Epithelial cell of esophagus (primary cell): ENCODE measurements at regions not wholly inside any gene's neighbourhood (a gene's known extent, or its start where the extent isn't known, plus 50 kb on each side); places are given as distances from the start of the nearest gene placed in this dataset.
"Not testable (repeated sequence)": the region's sequence is repeated elsewhere in the genome, so short reads cannot be mapped to it uniquely, and the experiment has no call there.

ENCODE experiments used
- DNase-seq: peaks from one replicate; pipeline ENCODE4 v3.0.0; 2010; ENCODE audit warnings: low read depth
- H3K4me3 ChIP-seq: 2 replicates; pipeline ENCODE4 v1.5.1; 2011; ENCODE audit warnings: mild to moderate bottlenecking, low read length, control low read depth
- CTCF ChIP-seq: IDR thresholded peaks from 2 replicates; pipeline ENCODE4 v1.5.1; 2011; ENCODE audit warnings: low read depth, mild to moderate bottlenecking, low read length, control low read depth, inconsistent platforms; ENCODE audit not compliant: insufficient read depth; ENCODE audit errors: missing control alignments

GRCh38 chr5:57382655-57383054 is 100.0 kb downstream of the ACTBL2 start:
- H3K4me3 ChIP-seq = no peak overlapping the region
- TF ChIP-seq CTCF = no peak
- no peak for DNase-seq

GRCh38 chr5:57370376-57370775 is 112.2 kb downstream of the ACTBL2 start:
- no peak for TF ChIP-seq CTCF
- DNase-seq = peak; percentile 57
- no peak overlapping the region for H3K4me3 ChIP-seq

GRCh38 chr5:57368010-57368409 is 114.6 kb downstream of the ACTBL2 start:
- TF ChIP-seq CTCF = no peak
- no peak overlapping the region for H3K4me3 ChIP-seq
- DNase-seq = peak; percentile 54

GRCh38 chr5:57366744-57367143 is 115.9 kb downstream of the ACTBL2 start:
- peak; percentile 87 for DNase-seq
- TF ChIP-seq CTCF = no peak
- H3K4me3 ChIP-seq = no peak overlapping the region

- H3K4me3 ChIP-seq = no peak overlapping the region
- no peak for DNase-seq
- no peak for TF ChIP-seq CTCF
Measured at GRCh38 chr5:57362951-57363350, 119.7 kb downstream of the ACTBL2 start.

- no peak overlapping the region for H3K4me3 ChIP-seq
- no peak for DNase-seq
- TF ChIP-seq CTCF = no peak
Measured at GRCh38 chr5:57360871-57361270, 121.7 kb downstream of the ACTBL2 start.

GRCh38 chr5:57358796-57359592 is 123.6 kb downstream of the ACTBL2 start:
- no peak overlapping the region for H3K4me3 ChIP-seq
- no peak for TF ChIP-seq CTCF
- DNase-seq = no peak

- DNase-seq, H3K4me3 ChIP-seq: not testable (repeated sequence)
Measured at GRCh38 chr5:57356850-57357249, 125.8 kb downstream of the ACTBL2 start.
